GM19035 (cell line): ENCODE measurements at regions not wholly inside any gene's neighbourhood (a gene's known extent, or its start where the extent isn't known, plus 50 kb on each side); places are given as distances from the start of the nearest gene placed in this dataset.

Experiments
- ATAC-seq: cut with Tn5 transposase; IDR thresholded peaks from one replicate; pipeline ENCODE4 v1.9.1; 2021; ENCODE audit not compliant: unreplicated experiment

GRCh38 chr2:133717497-133717896 lies 149.2 kb upstream of the NCKAP5 start:
- no peak for ATAC-seq

GRCh38 chr2:133718688-133719201 lies 150.5 kb upstream of the NCKAP5 start:
- ATAC-seq: no peak

- ATAC-seq: no peak
Observed at GRCh38 chr2:133720429-133720828, 152.2 kb upstream of the NCKAP5 start.

GRCh38 chr2:133721118-133721517 lies 152.9 kb upstream of the NCKAP5 start:
- ATAC-seq: no peak

DNA sequence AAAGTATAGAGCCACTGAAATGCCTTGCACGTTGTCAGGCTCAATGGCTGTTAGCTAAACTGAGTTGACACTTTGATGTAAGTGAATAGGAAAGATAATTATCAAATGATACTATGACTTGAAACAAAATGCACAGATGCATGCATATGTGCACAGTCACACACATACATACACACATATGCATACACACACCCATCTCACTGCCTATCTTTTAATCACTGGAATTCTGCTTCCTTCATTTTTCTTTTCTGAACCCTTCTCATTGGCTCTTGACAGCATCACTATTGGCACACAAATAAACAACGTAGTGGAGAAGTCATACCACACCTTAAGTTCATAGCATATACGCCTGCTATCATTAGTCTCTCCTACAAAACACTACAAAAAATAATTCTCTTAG lies 154.9 kb upstream of the NCKAP5 start:
- ATAC-seq: no peak

- ATAC-seq: no peak
Observed at GRCh38 chr2:133726973-133727372, 158.7 kb upstream of the NCKAP5 start.

DNA sequence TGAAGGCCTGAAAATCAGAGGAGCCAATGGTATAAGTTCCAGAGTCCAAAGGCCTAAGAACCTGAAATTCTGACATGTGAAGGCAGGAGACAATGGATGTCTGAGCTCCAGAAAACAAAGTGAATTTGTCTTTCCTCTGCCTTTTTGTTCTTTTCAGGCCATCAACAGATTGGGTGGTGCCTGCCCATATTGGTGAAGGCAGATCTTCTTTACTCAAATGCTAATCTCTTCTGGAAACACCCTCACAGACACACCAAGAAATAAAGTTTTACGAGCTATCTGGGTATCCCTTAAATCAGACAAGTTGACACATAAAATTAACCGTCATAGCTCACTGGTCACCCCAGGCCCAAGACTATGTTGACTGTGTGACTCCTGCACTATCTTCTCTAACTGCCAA lies 163.8 kb upstream of the NCKAP5 start:
- no peak for ATAC-seq

GRCh38 chr2:133732982-133733900 lies 165.0 kb upstream of the NCKAP5 start:
- no peak for ATAC-seq

- ATAC-seq: no peak
Observed at GRCh38 chr2:133733901-133734255, 165.6 kb upstream of the NCKAP5 start.

DNA sequence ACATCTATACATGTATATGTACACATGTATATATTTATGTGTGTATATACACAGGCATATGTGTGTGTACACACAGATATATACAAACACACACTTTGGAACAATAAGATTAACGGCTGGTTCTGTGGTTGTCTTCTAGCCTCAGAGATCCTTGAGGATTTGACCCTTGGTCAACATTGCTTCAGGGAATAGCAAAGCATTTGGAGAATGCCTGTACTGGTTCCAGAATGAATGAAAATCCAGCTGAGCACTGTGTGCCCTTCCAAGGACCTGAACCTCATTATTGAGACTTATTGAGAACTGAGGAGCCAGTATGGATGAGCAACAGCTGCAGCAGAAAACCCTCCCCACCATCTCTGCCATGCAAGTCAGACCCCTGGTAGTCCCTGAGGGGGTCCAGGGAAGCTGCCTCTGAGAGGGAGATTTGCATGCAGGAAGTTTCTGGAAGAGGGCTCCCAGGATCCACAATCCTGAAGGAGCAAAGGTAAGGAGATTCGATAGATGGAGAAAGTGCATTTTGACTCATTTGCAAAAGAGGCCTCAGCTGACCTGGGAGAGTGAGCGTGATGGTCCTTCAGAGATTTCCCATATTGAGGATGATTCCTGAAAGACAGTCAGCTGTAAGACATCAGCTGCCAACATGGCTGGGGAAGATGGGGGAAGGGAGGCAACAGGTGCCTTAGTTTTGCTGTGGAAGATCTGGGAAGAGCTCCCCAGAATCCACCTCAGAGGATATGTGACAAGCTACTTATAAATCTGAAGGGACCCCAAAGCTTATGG lies 166.6 kb upstream of the NCKAP5 start:
- no peak for ATAC-seq

- ATAC-seq: no peak
Observed at GRCh38 chr2:133736674-133737073, 168.4 kb upstream of the NCKAP5 start.

DNA sequence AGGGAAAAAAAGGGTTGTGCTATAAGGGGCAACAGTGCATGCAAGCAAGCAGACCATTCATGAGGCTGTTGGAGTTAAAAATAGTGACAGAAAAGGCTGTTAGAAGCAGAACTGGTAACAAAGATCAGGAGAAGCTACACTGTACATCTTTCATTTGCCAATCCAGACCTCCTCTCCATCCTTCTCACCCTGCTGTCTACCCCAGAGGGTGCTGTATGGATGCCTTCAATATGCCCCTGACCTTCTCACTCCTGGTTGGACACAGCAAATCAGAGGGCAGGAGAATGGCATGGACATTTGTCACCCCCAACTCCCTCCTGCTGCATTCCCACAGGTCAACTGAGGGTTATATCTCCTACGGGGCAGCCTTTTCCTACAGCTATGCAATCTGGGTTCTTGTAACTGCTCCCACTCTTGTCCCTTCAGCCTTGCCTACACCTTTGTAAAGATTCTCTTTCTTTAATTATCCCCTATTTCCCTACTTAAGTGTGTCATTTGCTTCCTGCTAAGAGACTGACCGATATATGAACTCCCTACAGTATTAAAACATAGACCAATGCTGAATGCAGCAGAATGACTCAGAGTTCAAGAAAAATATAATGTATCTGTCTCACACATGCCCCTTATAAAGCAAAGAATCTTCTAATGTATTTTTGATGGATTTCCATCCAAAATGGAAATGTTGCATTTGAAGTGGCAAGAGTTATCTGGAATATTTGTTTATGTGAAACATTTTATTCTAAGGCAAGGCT lies 169.2 kb upstream of the NCKAP5 start:
- ATAC-seq: no peak

GRCh38 chr2:133739039-133739438 lies 170.8 kb upstream of the NCKAP5 start:
- ATAC-seq: no peak

DNA sequence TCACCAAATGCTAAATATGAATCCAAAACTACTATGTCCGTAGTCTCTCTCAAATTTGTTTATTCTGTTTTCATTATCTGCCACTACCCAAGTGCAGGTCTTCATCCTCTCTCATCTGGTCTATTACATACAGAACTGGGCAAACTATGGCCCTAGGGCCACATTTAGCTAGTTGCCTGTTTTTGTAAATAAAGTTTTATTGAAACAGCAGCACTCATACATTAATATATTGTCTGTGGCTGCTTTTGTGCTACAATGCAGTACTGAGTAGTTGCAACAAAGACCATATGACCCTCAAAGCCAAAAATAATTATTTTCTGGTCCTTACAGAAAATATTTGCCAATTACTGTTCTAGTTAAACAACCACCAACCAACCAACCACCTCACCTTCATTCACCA lies 172.2 kb upstream of the NCKAP5 start:
- ATAC-seq: no peak

DNA sequence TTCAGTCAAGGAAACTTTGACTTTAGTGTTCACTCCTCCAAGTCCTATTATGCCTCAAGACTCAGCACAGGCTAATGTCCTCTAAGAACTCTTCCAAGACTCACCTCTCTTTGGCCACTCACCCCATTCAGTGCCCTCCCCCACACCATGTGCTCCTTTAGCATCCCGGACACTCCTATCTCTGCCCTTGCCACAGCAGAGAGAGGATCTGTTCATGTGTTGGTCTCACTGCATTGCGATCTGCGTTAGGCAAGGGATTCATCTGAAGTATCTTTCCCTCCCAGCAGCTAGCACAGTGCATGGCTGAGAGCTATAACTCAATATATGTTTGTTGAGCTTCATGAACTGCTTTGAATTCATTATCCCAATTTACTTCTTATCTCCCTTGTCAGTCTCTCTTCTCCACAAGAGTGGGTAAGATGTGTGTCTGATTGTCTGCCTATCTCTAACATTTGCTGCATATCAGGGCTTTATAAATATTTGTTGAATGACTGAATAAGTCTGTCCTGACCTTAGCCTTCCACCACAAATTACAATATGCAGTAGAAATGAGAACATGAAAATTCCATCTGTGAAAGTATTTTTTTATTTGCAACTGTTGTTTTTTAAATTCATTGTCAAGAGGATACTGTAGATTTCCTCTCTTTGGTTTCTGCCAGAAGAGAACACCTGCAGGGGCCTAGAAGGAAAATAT lies 179.9 kb upstream of the NCKAP5 start:
- ATAC-seq: no peak

- no peak for ATAC-seq
Observed at GRCh38 chr2:133753665-133754064, 185.4 kb upstream of the NCKAP5 start.

DNA sequence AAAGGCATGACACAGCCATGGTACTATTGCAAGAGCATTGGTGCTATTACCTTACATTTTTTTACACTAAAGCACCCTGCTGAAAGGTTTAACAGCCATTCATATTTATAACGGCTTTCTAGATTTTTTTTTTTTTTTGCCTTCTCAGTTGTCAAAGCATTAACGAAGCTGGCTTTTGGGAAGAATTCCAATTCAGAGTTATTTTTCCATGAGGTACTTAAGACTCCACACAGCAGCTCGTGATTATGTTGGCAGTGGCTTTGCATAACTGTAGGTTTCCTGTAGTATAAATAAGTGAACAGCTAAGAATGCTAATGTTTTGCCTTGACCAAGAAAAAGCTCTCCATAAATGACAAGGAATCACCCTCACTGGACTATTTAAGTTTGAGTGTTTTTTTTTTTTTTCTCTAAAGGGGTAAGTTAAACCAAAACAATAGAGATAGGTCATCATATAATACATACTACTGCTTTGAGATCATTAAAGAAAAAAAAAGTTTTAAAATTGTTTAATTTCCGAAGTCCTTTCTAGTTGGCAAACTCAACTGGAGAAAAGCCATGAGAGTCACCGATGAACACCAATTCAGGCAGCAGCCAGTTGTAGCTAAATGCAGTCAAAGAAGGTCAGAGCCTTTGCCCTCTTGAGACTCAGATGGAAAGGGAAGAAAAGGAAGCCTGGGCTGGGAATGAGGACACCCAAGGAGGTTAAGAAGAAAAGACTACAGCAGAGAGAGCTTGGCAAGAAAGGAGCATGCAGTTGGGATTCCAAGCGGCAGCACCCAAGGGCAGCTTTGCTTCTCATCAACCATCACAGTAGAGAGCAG lies 187.4 kb upstream of the NCKAP5 start:
- ATAC-seq: no peak

DNA sequence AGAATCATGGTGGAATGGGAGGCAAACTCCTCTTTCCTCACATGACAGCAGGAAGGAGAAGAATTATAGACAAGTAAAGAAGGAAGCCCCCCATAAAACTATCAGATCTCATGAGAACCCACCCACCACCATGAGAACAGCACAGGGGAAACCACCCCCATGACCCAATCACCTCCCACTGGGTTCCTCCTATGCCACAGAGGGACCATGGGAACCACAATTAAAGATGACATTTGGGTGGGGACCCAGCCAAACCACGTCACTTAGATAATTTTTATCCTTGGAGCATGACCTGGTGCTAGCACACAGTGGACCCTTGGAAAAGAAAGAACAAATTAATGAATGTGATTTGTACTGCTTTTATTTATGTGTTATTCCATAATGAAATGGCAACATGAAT lies 188.6 kb upstream of the NCKAP5 start:
- no peak for ATAC-seq

- no peak for ATAC-seq
Observed at GRCh38 chr2:133760376-133760775, 192.1 kb upstream of the NCKAP5 start.

- ATAC-seq: no peak
Observed at GRCh38 chr2:133765658-133766057, 197.4 kb upstream of the NCKAP5 start.
